Trophoblast cell (in vitro differentiated cells and primary cell): ENCODE measurements at regions not wholly inside any gene's neighbourhood (a gene's known extent, or its start where the extent isn't known, plus 50 kb on each side); places are given as distances from the start of the nearest gene placed in this dataset.

Source experiments
- DNase-seq, 2 donors: peaks; one replicate each; pipeline ENCODE4 v3.0.0-alpha.2; 2016
- H2AFZ ChIP-seq: 2 replicates; pipeline ENCODE4 v1.6.1; 2013; ENCODE audit warnings: low read length, moderate library complexity, mild to moderate bottlenecking; ENCODE audit not compliant: insufficient read depth, poor library complexity
- H2AK5ac ChIP-seq: 2 replicates; pipeline ENCODE4 v1.6.1; 2013; ENCODE audit warnings: mild to moderate bottlenecking, low read length
- H2BK120ac ChIP-seq: 2 replicates; pipeline ENCODE4 v1.6.1; 2013; ENCODE audit warnings: low read length, mild to moderate bottlenecking, moderate library complexity; ENCODE audit not compliant: insufficient read depth, poor library complexity
- H2BK12ac ChIP-seq: 2 replicates; pipeline ENCODE4 v1.6.1; 2013; ENCODE audit warnings: mild to moderate bottlenecking, low read length, moderate library complexity
- H2BK5ac ChIP-seq: 2 replicates; pipeline ENCODE4 v1.6.1; 2013; ENCODE audit warnings: low read length, low read depth, moderate library complexity, mild to moderate bottlenecking; ENCODE audit not compliant: poor library complexity
- H3K14ac ChIP-seq: 2 replicates; pipeline ENCODE4 v1.6.1; 2013; ENCODE audit warnings: mild to moderate bottlenecking, low read length
- H3K18ac ChIP-seq: 2 replicates; pipeline ENCODE4 v1.6.1; 2013; ENCODE audit warnings: mild to moderate bottlenecking, low read length
- H3K23ac ChIP-seq: 2 replicates; pipeline ENCODE4 v1.6.1; 2013; ENCODE audit warnings: low read length
- H3K27ac ChIP-seq: 2 replicates; pipeline ENCODE4 v1.5.1; 2013; ENCODE audit warnings: low read depth, mild to moderate bottlenecking, inconsistent platforms, low read length, moderate library complexity
- H3K27me3 ChIP-seq: 2 replicates; pipeline ENCODE4 v1.6.1; 2013; ENCODE audit warnings: inconsistent platforms, mild to moderate bottlenecking, low read length, moderate library complexity; ENCODE audit not compliant: insufficient read depth
- H3K36me3 ChIP-seq, 2 experiments: 1 replicate in 1 of 2; 2 replicates in 1 of 2; pipeline ENCODE4 v1.6.1; 2013; ENCODE audit warnings: low read length in 2 of 2, mild to moderate bottlenecking in 2 of 2, moderate library complexity in 1 of 2; ENCODE audit not compliant: insufficient read depth in 2 of 2, control insufficient read depth in 1 of 2
- H3K4ac ChIP-seq: 2 replicates; pipeline ENCODE4 v1.6.1; 2013; ENCODE audit warnings: low read depth, mild to moderate bottlenecking, low read length, moderate library complexity
- H3K4me1 ChIP-seq, 2 experiments: 1 replicate in 1 of 2; 2 replicates in 1 of 2; pipeline ENCODE4 v1.6.1; 2013; ENCODE audit warnings: low read length in 2 of 2, mild to moderate bottlenecking in 2 of 2, moderate library complexity in 1 of 2; ENCODE audit not compliant: insufficient read depth in 2 of 2, control insufficient read depth in 1 of 2
- H3K4me2 ChIP-seq: 2 replicates; pipeline ENCODE4 v1.6.1; 2013; ENCODE audit warnings: inconsistent platforms, mild to moderate bottlenecking, low read length, moderate library complexity
- H3K4me3 ChIP-seq: 2 replicates; pipeline ENCODE4 v1.5.1; 2013; ENCODE audit warnings: mild to moderate bottlenecking, low read depth, low read length, inconsistent platforms
- H3K79me1 ChIP-seq: one replicate; pipeline ENCODE4 v1.6.1; 2013; ENCODE audit warnings: low read length
- H3K79me2 ChIP-seq: 2 replicates; pipeline ENCODE4 v1.6.1; 2013; ENCODE audit warnings: low read length, mild to moderate bottlenecking; ENCODE audit not compliant: control insufficient read depth, insufficient read depth, poor library complexity
- H3K9ac ChIP-seq: 2 replicates; pipeline ENCODE4 v1.6.1; 2013; ENCODE audit warnings: mild to moderate bottlenecking, low read length
- H3K9me3 ChIP-seq: 2 replicates; pipeline ENCODE4 v1.6.1; 2013; ENCODE audit warnings: low read depth, mild to moderate bottlenecking, control low read depth, inconsistent platforms, low read length; ENCODE audit not compliant: insufficient read depth
- H4K12ac ChIP-seq: 2 replicates; pipeline ENCODE4 v1.6.1; 2013; ENCODE audit warnings: low read depth, mild to moderate bottlenecking, low read length, moderate library complexity
- H4K8ac ChIP-seq: 2 replicates; pipeline ENCODE4 v1.6.1; 2013; ENCODE audit warnings: low read depth, mild to moderate bottlenecking, low read length, moderate library complexity
- H4K91ac ChIP-seq: one replicate; pipeline ENCODE4 v1.6.1; 2013; ENCODE audit warnings: low read depth, mild to moderate bottlenecking, low read length, moderate library complexity
- WGBS: extraction: QIAGEN DNeasy Blood & Tissue Kit; methylation state at CpG from one replicate; pipeline ENCODE4 v1.1.7; 2013; ENCODE audit warnings: missing lambda C conversion rate; ENCODE audit not compliant: insufficient read length, insufficient coverage; ENCODE audit errors: extremely low coverage; 5-methylcytosine and 5-hydroxymethylcytosine counted together

DNA sequence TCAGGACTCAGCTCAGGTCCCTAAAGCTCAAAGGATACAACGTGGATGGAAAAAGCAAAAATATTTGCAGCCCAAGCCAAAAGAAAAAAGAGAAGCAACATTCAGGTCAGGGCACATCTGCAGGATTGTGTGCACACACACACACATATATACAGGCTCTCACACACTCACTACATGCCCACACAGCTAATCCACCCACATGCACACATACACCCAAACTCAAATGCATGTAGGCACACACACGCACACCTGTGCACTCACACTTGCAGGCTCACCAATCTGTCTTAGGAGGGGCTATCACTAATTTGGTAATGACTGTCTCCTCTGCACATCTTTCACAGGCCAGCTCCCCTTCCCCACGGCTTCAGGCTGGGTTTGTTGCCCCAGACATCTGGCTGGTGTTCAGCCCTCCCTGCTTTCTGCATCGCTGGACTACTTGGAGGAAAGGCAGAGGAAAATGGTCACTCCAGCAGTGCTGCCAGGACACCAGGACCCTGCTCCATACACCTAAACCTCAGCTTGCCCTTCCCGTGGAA lies 103.6 kb upstream of the DRD2 start:
- Histone ChIP-seq H3K27ac (no peak overlapping the region), H2AK5ac (no peak overlapping the region), H2AFZ (no peak overlapping the region), H3K4me2 (no peak overlapping the region), H2BK120ac (no peak overlapping the region), H3K18ac (no peak overlapping the region), H3K23ac (no peak overlapping the region), H3K4me1 (peaks cover 2 to 8% of the 10 kb centered on the region in 2 experiments), H4K8ac (no peak overlapping the region), H3K9me3 (peaks cover 2% of the 10 kb centered on the region), H2BK5ac (no peak overlapping the region), H3K4ac (no peak overlapping the region), H2BK12ac (no peak overlapping the region), H3K36me3 (no peaks in the 10 kb centered on the region), H3K27me3 (no peaks in the 10 kb centered on the region), H4K91ac (no peak overlapping the region), H4K12ac (no peak overlapping the region), H3K4me3 (no peak overlapping the region), H3K79me1 (no peaks in the 10 kb centered on the region), H3K9ac (no peak overlapping the region), H3K14ac (no peak overlapping the region), H3K79me2 (no peaks in the 10 kb centered on the region)
- DNase-seq: no peak
- no CpG with 5 or more reads among the region's 5 CpGs for WGBS

DNA sequence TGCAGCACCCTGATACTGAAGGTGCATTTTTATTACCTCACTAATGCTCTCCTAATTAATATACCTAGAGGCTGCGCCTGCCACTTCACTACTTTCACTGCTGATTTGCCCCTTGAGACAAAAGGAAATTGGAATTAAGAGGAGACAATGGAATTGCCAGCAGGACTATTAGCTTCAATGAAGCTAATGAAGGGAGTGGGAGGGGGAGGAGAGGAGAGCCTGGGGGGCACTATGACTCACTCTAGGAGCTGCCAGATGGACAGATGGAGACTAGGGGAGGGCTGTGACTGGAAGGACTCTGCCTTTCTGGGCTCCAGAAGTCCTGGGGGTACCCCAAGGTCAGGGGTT lies 102.8 kb upstream of the DRD2 start:
- Histone ChIP-seq H4K8ac (no peak overlapping the region), H2AFZ (no peak overlapping the region), H4K12ac (no peak overlapping the region), H4K91ac (no peak overlapping the region), H3K9ac (no peak overlapping the region), H3K79me2 (no peaks in the 10 kb centered on the region), H3K4me2 (no peak overlapping the region), H3K4me1 (peaks cover 2 to 8% of the 10 kb centered on the region in 2 experiments), H3K27me3 (no peaks in the 10 kb centered on the region), H3K18ac (no peak overlapping the region), H2BK120ac (no peak overlapping the region), H3K36me3 (no peaks in the 10 kb centered on the region), H2AK5ac (no peak overlapping the region), H3K4ac (no peak overlapping the region), H2BK12ac (no peak overlapping the region), H3K4me3 (no peak overlapping the region), H2BK5ac (no peak overlapping the region), H3K9me3 (no peaks in the 10 kb centered on the region), H3K14ac (no peak overlapping the region), H3K79me1 (no peaks in the 10 kb centered on the region), H3K23ac (no peak overlapping the region), H3K27ac (no peak overlapping the region)
- WGBS: no CpG with 5 or more reads among the region's 1 CpG
- DNase-seq: no peak

DNA sequence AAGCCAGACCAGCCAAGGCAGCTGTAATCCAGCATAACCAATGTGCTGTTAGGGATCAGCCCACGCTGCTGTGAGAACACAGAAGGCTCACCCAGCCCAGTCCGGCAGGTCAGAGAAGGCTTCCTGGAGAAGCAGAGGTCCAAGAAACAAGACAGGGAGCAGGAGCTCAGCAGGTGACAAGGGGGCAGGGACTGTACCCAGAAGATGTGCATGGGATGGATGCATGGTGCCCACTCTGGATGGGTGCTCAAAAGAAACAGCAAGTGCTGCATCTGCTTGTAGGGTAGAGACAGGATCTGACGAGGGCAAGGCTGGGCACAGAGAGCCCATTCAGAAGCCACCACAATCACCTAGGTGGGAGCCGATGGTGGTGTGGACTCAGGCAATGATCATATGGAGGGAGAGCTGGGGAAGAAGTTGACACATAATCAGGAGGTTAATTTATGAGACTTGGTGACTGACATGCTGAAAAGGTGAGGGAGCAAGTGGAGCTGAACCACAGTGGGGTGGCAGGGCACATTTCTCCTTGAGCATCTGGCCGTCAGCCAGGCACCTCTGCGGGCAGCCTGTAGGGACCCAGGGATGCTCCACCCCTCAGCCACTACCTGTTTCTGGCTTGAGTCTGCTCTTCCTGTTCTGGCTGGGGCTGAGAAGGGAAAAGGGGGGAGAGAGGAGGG lies 102.3 kb upstream of the DRD2 start:
- Histone ChIP-seq H3K4me3 (no peak overlapping the region), H2BK120ac (no peak overlapping the region), H3K27me3 (no peaks in the 10 kb centered on the region), H3K36me3 (no peaks in the 10 kb centered on the region), H4K91ac (no peak overlapping the region), H3K4me1 (peaks cover 2 to 8% of the 10 kb centered on the region in 2 experiments), H3K18ac (no peak overlapping the region), H3K23ac (no peak overlapping the region), H3K79me1 (no peaks in the 10 kb centered on the region), H3K4me2 (no peak overlapping the region), H3K9me3 (no peaks in the 10 kb centered on the region), H3K79me2 (no peaks in the 10 kb centered on the region), H3K27ac (no peak overlapping the region), H2AK5ac (no peak overlapping the region), H2BK12ac (no peak overlapping the region), H2AFZ (no peak overlapping the region), H4K12ac (no peak overlapping the region), H3K14ac (no peak overlapping the region), H2BK5ac (no peak overlapping the region), H3K9ac (no peak overlapping the region), H4K8ac (no peak overlapping the region), H3K4ac (no peak overlapping the region)
- no CpG with 5 or more reads among the region's 6 CpGs for WGBS
- no peak for DNase-seq

DNA sequence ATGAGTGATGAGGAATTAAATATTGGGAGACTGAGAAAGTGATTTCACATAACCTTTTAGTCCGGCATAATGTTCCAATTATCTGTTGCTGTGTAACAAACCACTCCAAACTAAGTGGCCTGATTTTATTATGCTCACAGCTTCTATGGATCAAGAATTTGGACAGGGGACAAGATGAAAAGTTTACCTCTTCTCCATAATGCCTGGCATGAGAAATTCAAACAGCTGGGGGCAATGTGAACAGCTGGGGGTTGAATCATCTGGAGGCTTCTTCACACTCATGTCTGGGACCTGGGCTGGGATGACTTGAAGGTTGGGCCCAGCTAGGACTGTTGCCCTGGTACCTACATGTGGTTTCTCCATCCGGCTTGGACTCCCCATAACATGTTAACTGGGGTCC lies 99.4 kb upstream of the DRD2 start:
- WGBS: no CpG with 5 or more reads among the region's 2 CpGs
- no peak overlapping the region for H3K9ac ChIP-seq
- H3K4me3 ChIP-seq: no peak overlapping the region
- no peaks in the 10 kb centered on the region for H3K79me1 ChIP-seq
- no peak overlapping the region for H3K23ac ChIP-seq
- no peak overlapping the region for H4K91ac ChIP-seq
- no peak overlapping the region for H2AFZ ChIP-seq
- no peak overlapping the region for H2AK5ac ChIP-seq
- no peak overlapping the region for H2BK12ac ChIP-seq
- no peak overlapping the region for H3K27ac ChIP-seq
- no peak overlapping the region for H3K4ac ChIP-seq
- no peak overlapping the region for H4K8ac ChIP-seq
- no peaks in the 10 kb centered on the region for H3K27me3 ChIP-seq
- no peak overlapping the region for H3K4me2 ChIP-seq
- H4K12ac ChIP-seq: no peak overlapping the region
- H3K4me1 ChIP-seq: peaks cover 2 to 13% of the 10 kb centered on the region in 2 experiments
- no peak overlapping the region for H2BK5ac ChIP-seq
- no peaks in the 10 kb centered on the region for H3K9me3 ChIP-seq
- no peak overlapping the region for H3K14ac ChIP-seq
- no peak for DNase-seq
- H3K79me2 ChIP-seq: no peaks in the 10 kb centered on the region
- H2BK120ac ChIP-seq: no peak overlapping the region
- no peaks in the 10 kb centered on the region for H3K36me3 ChIP-seq
- H3K18ac ChIP-seq: no peak overlapping the region
